Type B pancreatic cell (in vitro differentiated cells): ENCODE measurements at regions not wholly inside any gene's neighbourhood (a gene's known extent, or its start where the extent isn't known, plus 50 kb on each side); places are given as distances from the start of the nearest gene placed in this dataset.

Experiments
- DNase-seq: peaks from one replicate; pipeline ENCODE4 v3.0.0; 2021; ENCODE audit warnings: mixed read lengths; ENCODE audit not compliant: unreplicated experiment; ENCODE audit errors: extremely low spot score
- H3K27ac Mint-ChIP-seq: 2 replicates; pipeline ENCODE4 v1.8.0; 2021; ENCODE audit warnings: mild to moderate bottlenecking, mixed read lengths
- H3K27me3 Mint-ChIP-seq: 2 replicates; pipeline ENCODE4 v1.8.0; 2021; ENCODE audit warnings: mixed read lengths
- H3K36me3 Mint-ChIP-seq: 2 replicates; pipeline ENCODE4 v1.8.0; 2021; ENCODE audit warnings: mixed read lengths
- H3K4me1 Mint-ChIP-seq: one replicate; pipeline ENCODE4 v1.8.0; 2021; ENCODE audit warnings: mixed read lengths; ENCODE audit not compliant: unreplicated experiment
- H3K4me3 Mint-ChIP-seq: 2 replicates; pipeline ENCODE4 v1.8.0; 2021; ENCODE audit warnings: mild to moderate bottlenecking, mixed read lengths
- H3K9me3 Mint-ChIP-seq: 2 replicates; pipeline ENCODE4 v1.8.0; 2021; ENCODE audit warnings: mixed read lengths
- CTCF ChIP-seq: fragments of 200-600 bp; sonication (generic); conservative IDR thresholded peaks from 2 replicates; pipeline ENCODE4 v1.5.0; 2021; ENCODE audit warnings: antibody characterized with exemption, mild to moderate bottlenecking

DNA sequence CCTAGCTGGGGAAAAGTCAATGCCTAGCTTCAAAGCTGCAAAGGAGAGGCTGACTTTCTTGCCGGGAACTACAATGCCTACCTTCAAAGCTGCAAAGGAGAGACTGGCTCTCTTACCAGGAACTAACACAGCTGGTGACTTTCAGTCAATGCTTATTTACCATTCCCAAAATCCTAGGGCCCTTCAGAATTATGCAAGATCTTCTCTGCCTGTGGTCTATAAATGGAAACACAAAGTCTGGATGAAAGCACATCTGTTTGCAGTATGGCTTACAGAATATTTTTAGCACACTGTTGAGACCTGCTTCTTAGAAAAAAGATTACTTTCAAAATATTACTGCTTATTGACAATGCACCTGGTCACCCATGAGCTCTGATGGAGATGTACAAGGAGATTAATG, 259.4 kb downstream of the PLK2 start:
- H3K27ac Mint-ChIP-seq, result no peak overlapping the region
- no peaks in the 10 kb centered on the region for H3K36me3 Mint-ChIP-seq
- H3K4me3 Mint-ChIP-seq, result no peak overlapping the region
- peaks cover 5% of the 10 kb centered on the region for H3K9me3 Mint-ChIP-seq
- no peaks in the 10 kb centered on the region for H3K27me3 Mint-ChIP-seq
- no peaks in the 10 kb centered on the region for H3K4me1 Mint-ChIP-seq
- DNase-seq, result no peak
- no peak for TF ChIP-seq CTCF

- H3K36me3 Mint-ChIP-seq, result no peaks in the 10 kb centered on the region
- DNase-seq, result no peak
- no peaks in the 10 kb centered on the region for H3K4me1 Mint-ChIP-seq
- no peak overlapping the region for H3K27ac Mint-ChIP-seq
- TF ChIP-seq CTCF, result no peak
- H3K27me3 Mint-ChIP-seq, result no peaks in the 10 kb centered on the region
- H3K9me3 Mint-ChIP-seq, result peaks cover 5% of the 10 kb centered on the region
- no peak overlapping the region for H3K4me3 Mint-ChIP-seq
These were observed 260.8 kb downstream of the PLK2 start for GRCh38 chr5:58199087-58199486.

DNA sequence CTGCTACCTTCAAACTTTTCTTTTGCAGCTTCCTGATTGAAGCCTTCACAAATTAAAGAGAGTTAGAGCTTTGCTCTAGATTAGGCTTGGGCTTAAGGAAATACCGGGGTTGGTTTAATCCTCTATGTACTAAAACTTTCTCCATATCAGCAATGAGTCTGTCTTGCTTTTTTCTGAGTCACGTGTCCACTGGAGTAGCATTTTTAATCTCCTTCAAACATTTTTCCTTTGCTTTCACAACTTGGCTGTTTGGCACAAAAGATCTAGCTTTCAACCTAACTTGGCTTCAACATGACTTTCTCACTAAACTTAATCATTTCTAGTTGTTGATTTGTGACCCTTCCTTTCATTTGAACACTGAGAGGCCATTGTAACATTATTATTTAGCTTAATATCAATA, 261.6 kb downstream of the PLK2 start:
- Mint-ChIP-seq H3K27me3 (no peaks in the 10 kb centered on the region), H3K36me3 (no peaks in the 10 kb centered on the region), H3K4me1 (no peaks in the 10 kb centered on the region), H3K4me3 (no peak overlapping the region), H3K27ac (no peak overlapping the region), H3K9me3 (peaks cover 5% of the 10 kb centered on the region)
- no peak for DNase-seq
- TF ChIP-seq CTCF, result no peak

GRCh38 chr5:58197875-58198274, 262.0 kb downstream of the PLK2 start:
- no peak for TF ChIP-seq CTCF
- no peaks in the 10 kb centered on the region for H3K27me3 Mint-ChIP-seq
- H3K4me3 Mint-ChIP-seq, result no peak overlapping the region
- H3K27ac Mint-ChIP-seq, result no peak overlapping the region
- no peak for DNase-seq
- peaks cover 5% of the 10 kb centered on the region for H3K9me3 Mint-ChIP-seq
- no peaks in the 10 kb centered on the region for H3K36me3 Mint-ChIP-seq
- H3K4me1 Mint-ChIP-seq, result no peaks in the 10 kb centered on the region

GRCh38 chr5:58191443-58191842, 268.4 kb downstream of the PLK2 start:
- Mint-ChIP-seq H3K4me1 (peaks cover 23% of the 10 kb centered on the region), H3K36me3 (no peaks in the 10 kb centered on the region), H3K27ac (no peak overlapping the region)

More at GRCh38 chr5:58191443-58191842, 268.4 kb downstream of the PLK2 start:
- Mint-ChIP-seq H3K27me3 (no peaks in the 10 kb centered on the region), H3K4me3 (no peak overlapping the region), H3K9me3 (no peaks in the 10 kb centered on the region)
- no peak for TF ChIP-seq CTCF
- DNase-seq, result no peak
